ENCODE measurements at regions not wholly inside any gene's neighbourhood (a gene's known extent, or its start where the extent isn't known, plus 50 kb on each side); places are given as distances from the start of the nearest gene placed in this dataset.

GRCh38 chr6:74459260-74459659, 746.6 kb downstream of the COL12A1 start:
- no peaks in the 10 kb centered on the region for H3K36me3 Mint-ChIP-seq
- TF ChIP-seq, protein P1, sequence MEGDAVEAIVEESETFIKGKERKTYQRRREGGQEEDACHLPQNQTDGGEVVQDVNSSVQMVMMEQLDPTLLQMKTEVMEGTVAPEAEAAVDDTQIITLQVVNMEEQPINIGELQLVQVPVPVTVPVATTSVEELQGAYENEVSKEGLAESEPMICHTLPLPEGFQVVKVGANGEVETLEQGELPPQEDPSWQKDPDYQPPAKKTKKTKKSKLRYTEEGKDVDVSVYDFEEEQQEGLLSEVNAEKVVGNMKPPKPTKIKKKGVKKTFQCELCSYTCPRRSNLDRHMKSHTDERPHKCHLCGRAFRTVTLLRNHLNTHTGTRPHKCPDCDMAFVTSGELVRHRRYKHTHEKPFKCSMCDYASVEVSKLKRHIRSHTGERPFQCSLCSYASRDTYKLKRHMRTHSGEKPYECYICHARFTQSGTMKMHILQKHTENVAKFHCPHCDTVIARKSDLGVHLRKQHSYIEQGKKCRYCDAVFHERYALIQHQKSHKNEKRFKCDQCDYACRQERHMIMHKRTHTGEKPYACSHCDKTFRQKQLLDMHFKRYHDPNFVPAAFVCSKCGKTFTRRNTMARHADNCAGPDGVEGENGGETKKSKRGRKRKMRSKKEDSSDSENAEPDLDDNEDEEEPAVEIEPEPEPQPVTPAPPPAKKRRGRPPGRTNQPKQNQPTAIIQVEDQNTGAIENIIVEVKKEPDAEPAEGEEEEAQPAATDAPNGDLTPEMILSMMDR (conservative IDR thresholded peaks at IDR 0.05), result no peak
- no peak overlapping the region for H3K27ac Mint-ChIP-seq
- no peak for DNase-seq (ENCODE audit: extremely low spot score, unreplicated experiment)
- no peak overlapping the region for H3K4me3 Mint-ChIP-seq
- H3K9me3 Mint-ChIP-seq, result peaks cover 3% of the 10 kb centered on the region
- peaks cover 3% of the 10 kb centered on the region for H3K27me3 Mint-ChIP-seq
- no peaks in the 10 kb centered on the region for H3K4me1 Mint-ChIP-seq (ENCODE audit: unreplicated experiment)

DNA sequence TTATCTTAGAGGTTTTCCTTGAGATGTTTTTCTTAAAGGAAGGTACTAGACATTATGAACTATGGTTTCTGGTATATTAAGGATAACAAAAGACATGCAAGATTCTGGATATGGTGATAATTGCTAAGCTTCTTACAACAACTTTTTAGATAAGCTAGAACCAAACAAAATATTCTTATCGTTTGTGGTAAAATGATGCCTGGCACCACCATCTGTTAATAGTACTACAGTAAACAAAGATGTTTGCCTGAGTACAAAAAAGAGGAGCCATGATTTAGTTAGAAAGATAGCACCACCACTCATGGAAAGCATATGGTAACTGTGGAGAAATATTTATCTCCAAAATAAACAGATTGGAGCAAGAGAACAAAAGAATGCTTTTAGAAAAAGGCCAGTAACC, 747.3 kb downstream of the COL12A1 start:
- Mint-ChIP-seq H3K36me3 (no peaks in the 10 kb centered on the region), H3K9me3 (peaks cover 3% of the 10 kb centered on the region), H3K4me3 (no peak overlapping the region), H3K27me3 (peaks cover 3% of the 10 kb centered on the region), H3K4me1 (ENCODE audit: unreplicated experiment) (no peaks in the 10 kb centered on the region), H3K27ac (no peak overlapping the region)
- no peak for DNase-seq (ENCODE audit: extremely low spot score, unreplicated experiment)
- TF ChIP-seq, protein P1 (conservative IDR thresholded peaks at IDR 0.05), result no peak

DNA sequence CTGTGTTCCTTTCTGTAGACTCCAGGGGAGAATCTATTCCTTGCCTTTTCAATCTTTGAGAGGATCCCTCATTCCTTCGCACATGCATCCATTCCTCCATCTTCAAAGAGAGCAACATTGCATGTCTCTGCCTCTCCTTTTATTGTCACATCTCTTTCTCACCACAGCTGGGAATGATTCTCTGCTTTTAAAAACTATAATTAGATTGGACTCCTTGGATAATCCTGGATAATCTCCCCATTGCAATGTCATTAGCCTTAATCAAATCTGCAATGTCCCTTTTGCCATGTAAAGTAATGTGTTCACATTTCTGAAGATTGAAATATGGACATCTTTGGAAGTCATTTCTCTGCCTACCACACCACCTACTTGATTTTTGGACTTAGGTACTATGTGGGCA, 750.1 kb downstream of the COL12A1 start:
- Mint-ChIP-seq H3K4me1 (ENCODE audit: unreplicated experiment) (no peaks in the 10 kb centered on the region), H3K27ac (no peak overlapping the region), H3K4me3 (no peak overlapping the region), H3K36me3 (no peaks in the 10 kb centered on the region), H3K9me3 (no peaks in the 10 kb centered on the region), H3K27me3 (no peaks in the 10 kb centered on the region)
- no peak for DNase-seq (ENCODE audit: extremely low spot score, unreplicated experiment)
- TF ChIP-seq, protein P1 (conservative IDR thresholded peaks at IDR 0.05), result no peak

- Mint-ChIP-seq H3K27ac (no peak overlapping the region), H3K4me3 (no peak overlapping the region), H3K36me3 (no peaks in the 10 kb centered on the region), H3K9me3 (no peaks in the 10 kb centered on the region), H3K4me1 (ENCODE audit: unreplicated experiment) (no peaks in the 10 kb centered on the region), H3K27me3 (no peaks in the 10 kb centered on the region)
- TF ChIP-seq, protein P1 (conservative IDR thresholded peaks at IDR 0.05), result no peak
- no peak for DNase-seq (ENCODE audit: extremely low spot score, unreplicated experiment)
These were observed 753.9 kb downstream of the COL12A1 start for GRCh38 chr6:74451953-74452352.

GRCh38 chr6:74448850-74449249, 752.8 kb downstream of the CD109 start:
- no peak for DNase-seq (ENCODE audit: extremely low spot score, unreplicated experiment)
- H3K4me3 Mint-ChIP-seq, result no peak overlapping the region
- no peaks in the 10 kb centered on the region for H3K9me3 Mint-ChIP-seq
- H3K4me1 Mint-ChIP-seq (ENCODE audit: unreplicated experiment), result no peaks in the 10 kb centered on the region
- no peaks in the 10 kb centered on the region for H3K27me3 Mint-ChIP-seq
- H3K36me3 Mint-ChIP-seq, result no peaks in the 10 kb centered on the region
- TF ChIP-seq, protein P1 (conservative IDR thresholded peaks at IDR 0.05), result no peak
- no peak overlapping the region for H3K27ac Mint-ChIP-seq

- no peaks in the 10 kb centered on the region for H3K36me3 Mint-ChIP-seq
- no peak overlapping the region for H3K27ac Mint-ChIP-seq
- no peaks in the 10 kb centered on the region for H3K4me1 Mint-ChIP-seq (ENCODE audit: unreplicated experiment)
- no peak overlapping the region for H3K4me3 Mint-ChIP-seq
- H3K27me3 Mint-ChIP-seq, result no peaks in the 10 kb centered on the region
- no peak for DNase-seq (ENCODE audit: extremely low spot score, unreplicated experiment)
- no peaks in the 10 kb centered on the region for H3K9me3 Mint-ChIP-seq
- TF ChIP-seq, protein P1 (conservative IDR thresholded peaks at IDR 0.05), result no peak
These were observed 751.0 kb downstream of the CD109 start for GRCh38 chr6:74447013-74447412.

All from type B pancreatic cell (in vitro differentiated cells).